GM18870 (cell line): ENCODE measurements at regions not wholly inside any gene's neighbourhood (a gene's known extent, or its start where the extent isn't known, plus 50 kb on each side); places are given as distances from the start of the nearest gene placed in this dataset.
"Not testable (repeated sequence)": the region's sequence is repeated elsewhere in the genome, so short reads cannot be mapped to it uniquely, and the experiment has no call there.

Experiments
- ATAC-seq: cut with Tn5 transposase; IDR thresholded peaks from one replicate; pipeline ENCODE4 v1.9.1; 2021; ENCODE audit warnings: moderate library complexity; ENCODE audit not compliant: unreplicated experiment

GRCh38 chr21:7828260-7828659 is 2693.1 kb upstream of the TPTE start:
- not testable (repeated sequence) for ATAC-seq

GRCh38 chr21:7829411-7829810 is 2692.0 kb upstream of the TPTE start:
- not testable (repeated sequence) for ATAC-seq

- ATAC-seq: not testable (repeated sequence)
Measured at GRCh38 chr21:7837315-7837714, 2684.1 kb upstream of the TPTE start.

GRCh38 chr21:7853426-7853825 is 2668.0 kb upstream of the TPTE start:
- ATAC-seq: not testable (repeated sequence)

- ATAC-seq: not testable (repeated sequence)
Measured at GRCh38 chr21:7853836-7854235, 2667.5 kb upstream of the TPTE start.
